NCI-H748 (cell line): ENCODE measurements at regions not wholly inside any gene's neighbourhood (a gene's known extent, or its start where the extent isn't known, plus 50 kb on each side); places are given as distances from the start of the nearest gene placed in this dataset.
"Not testable (repeated sequence)": the region's sequence is repeated elsewhere in the genome, so short reads cannot be mapped to it uniquely, and the experiment has no call there.

Experiments
- DNase-seq: peaks from one replicate; lab custom pipeline; 2025; ENCODE audit not compliant: unreplicated experiment; lab: John Stamatoyannopoulos, UW

- DNase-seq: no peak
These were observed 536.0 kb downstream of the GABRG2 start for GRCh38 chr5:162603443-162604070.

GRCh38 chr5:162607879-162608278, 540.3 kb downstream of the GABRG2 start:
- no peak for DNase-seq

GRCh38 chr5:162621726-162622263, 554.2 kb downstream of the GABRG2 start:
- DNase-seq: not testable (repeated sequence)

GRCh38 chr5:162624110-162624509, 556.5 kb downstream of the GABRG2 start:
- no peak for DNase-seq

GRCh38 chr5:162637481-162637880, 569.9 kb downstream of the GABRG2 start:
- DNase-seq: no peak

- DNase-seq: no peak
These were observed 571.3 kb downstream of the GABRG2 start for GRCh38 chr5:162638849-162639248.

GRCh38 chr5:162641142-162641813, 573.7 kb downstream of the GABRG2 start:
- no peak for DNase-seq

GRCh38 chr5:162654661-162655405, 587.3 kb downstream of the GABRG2 start:
- DNase-seq: no peak

- DNase-seq: no peak
These were observed 589.5 kb downstream of the GABRG2 start for GRCh38 chr5:162657076-162657475.

- no peak for DNase-seq
These were observed 597.3 kb downstream of the GABRG2 start for GRCh38 chr5:162664846-162665245.

- DNase-seq: no peak
These were observed 601.4 kb downstream of the GABRG2 start for GRCh38 chr5:162668926-162669325.

- no peak for DNase-seq
These were observed 604.5 kb downstream of the GABRG2 start for GRCh38 chr5:162672061-162672460.

- no peak for DNase-seq
These were observed 615.7 kb downstream of the GABRG2 start for GRCh38 chr5:162683284-162683683.

- no peak for DNase-seq
These were observed 616.6 kb downstream of the GABRG2 start for GRCh38 chr5:162684145-162684544.

GRCh38 chr5:162685302-162685701, 617.7 kb downstream of the GABRG2 start:
- DNase-seq: no peak

- DNase-seq: not testable (repeated sequence)
These were observed 628.7 kb downstream of the GABRG2 start for GRCh38 chr5:162696272-162696671.

- no peak for DNase-seq
These were observed 631.8 kb downstream of the GABRG2 start for GRCh38 chr5:162699361-162699760.

- no peak for DNase-seq
These were observed 636.3 kb downstream of the GABRG2 start for GRCh38 chr5:162703914-162704313.

GRCh38 chr5:162711244-162711643, 643.7 kb downstream of the GABRG2 start:
- DNase-seq: no peak

GRCh38 chr5:162719720-162720119, 652.1 kb downstream of the GABRG2 start:
- no peak for DNase-seq

GRCh38 chr5:162721125-162721524, 653.6 kb downstream of the GABRG2 start:
- no peak for DNase-seq

- DNase-seq: no peak
These were observed 684.8 kb upstream of the CCNG1 start for GRCh38 chr5:162752612-162753011.
